Erythroblast (primary cell): ENCODE measurements at regions not wholly inside any gene's neighbourhood (a gene's known extent, or its start where the extent isn't known, plus 50 kb on each side); places are given as distances from the start of the nearest gene placed in this dataset.

Source experiments
- GATA1 ChIP-seq: IDR thresholded peaks from 2 replicates; pipeline ENCODE4 v1.6.1; 2011; ENCODE audit warnings: low read depth, mild to moderate bottlenecking, control low read depth, low read length, moderate library complexity
- POLR2A ChIP-seq: IDR thresholded peaks from 2 replicates; pipeline ENCODE4 v1.6.1; 2011; ENCODE audit warnings: mild to moderate bottlenecking, low read length

- no peak for TF ChIP-seq POLR2A
- no peak for TF ChIP-seq GATA1
Measured at GRCh38 chr10:53107711-53108110, 335.1 kb upstream of the MBL2 start.
